NCI-H1930 (cell line): ENCODE measurements at regions not wholly inside any gene's neighbourhood (a gene's known extent, or its start where the extent isn't known, plus 50 kb on each side); places are given as distances from the start of the nearest gene placed in this dataset.

ENCODE experiments used
- DNase-seq, 2 experiments: peaks; one replicate each; lab custom pipeline; 2025; lab: John Stamatoyannopoulos, UW

DNA sequence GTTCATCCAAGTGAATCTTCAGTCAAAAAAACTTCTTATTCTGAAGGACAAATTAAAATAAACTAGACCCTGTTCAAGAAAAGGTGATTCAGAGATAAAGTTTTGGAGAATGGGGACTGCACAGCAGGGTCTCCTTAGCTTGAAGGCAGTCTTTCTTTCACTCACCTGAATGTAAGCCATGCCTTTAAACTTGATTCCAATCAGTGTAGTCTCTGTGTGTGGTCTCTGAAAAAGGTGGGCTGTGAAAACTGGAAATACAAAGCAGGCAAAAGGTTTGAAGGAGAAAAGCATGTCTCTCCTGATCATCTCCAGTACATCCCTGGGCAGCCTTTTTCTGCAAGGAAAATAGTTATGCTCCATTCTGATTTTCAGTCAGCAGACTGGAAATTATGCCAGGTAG lies 188.0 kb upstream of the SASH1 start:
- no peak for DNase-seq

DNA sequence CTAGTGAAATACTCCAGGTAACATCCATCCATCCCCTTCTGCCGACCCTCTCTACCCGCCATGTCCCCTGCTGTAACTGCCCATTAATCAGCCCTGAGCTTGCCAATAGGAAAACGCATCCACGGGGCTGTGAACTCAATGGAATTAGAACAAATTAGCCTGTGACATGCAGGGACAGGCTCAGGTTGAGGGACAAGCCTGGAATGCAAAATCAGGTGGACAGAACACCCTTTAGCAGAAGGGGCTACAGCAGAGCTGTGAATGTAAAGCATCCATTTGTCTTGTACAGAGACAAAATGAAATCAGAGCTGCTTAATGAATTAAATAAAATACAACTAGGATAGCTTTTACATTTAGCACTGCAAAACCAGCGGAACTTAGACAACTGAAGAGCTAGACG lies 187.3 kb upstream of the SASH1 start:
- no peak for DNase-seq

DNA sequence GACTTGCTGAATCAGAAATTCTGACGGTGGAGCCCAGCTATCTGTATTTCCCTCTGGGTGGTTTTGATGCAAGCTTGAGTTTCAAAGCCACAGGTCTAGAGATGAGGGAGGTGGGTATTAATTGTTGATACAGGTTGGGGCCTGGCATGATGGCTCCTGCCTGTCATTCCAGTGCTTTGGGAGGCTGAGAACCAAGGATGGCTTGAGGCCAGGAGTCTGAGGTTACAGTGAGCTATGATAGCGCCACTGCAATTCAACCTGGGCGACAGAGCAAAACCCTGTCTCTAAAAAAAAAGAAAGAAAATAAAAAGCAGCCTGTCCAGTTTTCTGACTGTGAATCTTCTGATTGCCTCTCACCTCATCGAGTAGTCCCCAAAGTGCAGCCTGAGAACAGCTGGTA lies 184.8 kb upstream of the SASH1 start:
- DNase-seq: no peak

DNA sequence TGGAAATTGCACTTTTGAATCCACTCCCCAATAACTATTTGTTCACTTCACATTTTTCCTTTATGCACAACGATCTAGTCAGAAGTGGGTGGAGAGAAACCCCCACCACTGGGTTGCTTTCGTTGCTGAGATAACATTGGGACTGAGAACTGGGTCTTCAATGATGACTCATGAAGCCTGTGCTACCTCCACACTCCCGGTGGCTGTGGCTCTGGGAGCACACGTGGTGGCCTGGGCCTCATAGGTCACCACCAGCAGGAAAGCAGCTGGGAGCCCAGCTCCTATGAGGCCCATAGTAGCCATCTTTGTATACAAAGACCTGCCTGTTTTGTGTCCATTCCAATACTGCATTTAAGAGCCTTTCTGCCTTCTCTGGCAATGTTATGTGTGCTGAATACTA lies 178.0 kb upstream of the SASH1 start:
- DNase-seq: no peak

DNA sequence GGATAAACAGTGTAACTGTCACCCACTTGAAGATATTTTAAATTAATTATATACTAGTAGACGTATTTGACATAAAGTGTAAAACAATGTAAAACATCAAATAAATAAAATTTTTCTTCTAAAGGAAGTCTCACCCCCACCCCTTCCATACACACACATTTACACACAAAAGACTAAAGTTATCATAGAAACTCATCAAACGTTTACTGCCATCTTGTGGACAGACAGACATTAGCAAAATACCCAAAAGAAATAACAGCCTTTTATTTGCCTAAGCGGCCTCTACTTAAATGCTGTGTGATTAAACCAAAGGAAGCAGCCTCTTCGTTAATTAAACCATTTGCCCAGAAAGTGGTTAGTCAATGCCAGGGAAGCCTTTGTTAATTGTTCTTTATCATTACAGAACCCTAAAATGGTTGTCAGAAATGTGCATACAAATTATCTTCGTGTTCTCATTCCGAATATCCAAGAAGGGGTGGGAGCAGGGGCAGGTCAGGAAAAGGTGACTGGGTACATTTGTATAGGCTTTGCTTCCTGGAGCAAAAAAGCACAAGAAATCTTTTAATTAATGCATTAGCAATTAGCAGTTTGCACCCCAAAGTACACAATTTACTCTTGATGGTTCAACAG lies 176.2 kb upstream of the SASH1 start:
- peak in 1 of 2 experiments; percentile 12 for DNase-seq

DNA sequence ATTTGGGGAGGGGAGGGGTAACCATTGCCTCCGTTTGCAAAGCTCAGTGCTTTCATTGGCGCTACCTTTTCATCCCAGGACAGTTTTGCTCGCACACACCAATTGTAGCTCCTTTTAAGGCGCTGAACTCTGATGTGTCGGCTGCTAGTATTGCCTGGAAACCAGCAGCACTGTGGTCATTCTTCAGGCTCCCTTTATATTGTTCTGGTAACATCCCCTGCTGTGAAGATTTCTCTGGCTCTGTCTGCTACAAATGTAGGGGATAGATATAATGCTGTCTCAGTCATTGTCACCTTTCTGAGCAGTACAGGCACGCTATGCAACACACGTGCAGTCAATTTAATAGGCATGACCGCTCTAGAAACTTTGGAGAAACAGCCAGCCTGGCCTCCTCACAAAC lies 172.9 kb upstream of the SASH1 start:
- no peak for DNase-seq

DNA sequence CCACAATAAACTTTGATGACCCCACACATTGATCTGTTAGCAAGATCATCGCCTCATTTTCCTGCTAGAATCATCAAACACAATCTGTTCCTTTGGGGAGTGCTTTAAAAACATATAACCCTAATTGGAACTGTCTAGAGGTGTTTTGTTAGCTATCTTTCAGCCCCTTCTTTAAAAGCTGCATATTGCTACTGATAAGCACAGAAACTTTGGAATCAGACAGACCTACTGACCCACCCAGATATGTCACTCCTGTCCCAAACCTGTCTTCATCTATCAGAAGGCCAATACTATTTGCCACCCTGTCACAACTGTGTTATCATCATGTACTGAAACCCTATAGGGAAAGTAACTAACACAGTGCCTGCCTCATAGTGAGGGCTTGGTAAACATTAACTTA lies 172.4 kb upstream of the SASH1 start:
- no peak for DNase-seq

DNA sequence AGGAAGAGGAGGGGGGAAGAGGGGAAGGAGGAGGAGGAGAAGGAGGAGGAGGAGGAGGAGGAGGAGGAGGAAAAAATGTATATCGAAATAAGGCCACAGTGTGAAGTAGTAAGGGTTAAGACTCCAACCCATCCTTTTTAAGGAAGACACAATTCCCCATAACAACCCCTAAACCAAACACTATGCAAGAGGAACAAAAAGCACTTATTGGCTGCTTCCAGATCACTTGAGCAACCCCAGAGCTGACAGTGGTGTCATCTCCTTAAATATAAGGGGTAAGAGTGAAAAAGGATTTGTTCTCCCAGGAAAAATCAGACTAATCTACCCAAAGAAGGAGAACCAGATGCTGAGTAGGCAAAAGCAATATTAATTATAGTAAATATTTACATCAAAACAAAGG lies 169.1 kb upstream of the SASH1 start:
- no peak for DNase-seq

DNA sequence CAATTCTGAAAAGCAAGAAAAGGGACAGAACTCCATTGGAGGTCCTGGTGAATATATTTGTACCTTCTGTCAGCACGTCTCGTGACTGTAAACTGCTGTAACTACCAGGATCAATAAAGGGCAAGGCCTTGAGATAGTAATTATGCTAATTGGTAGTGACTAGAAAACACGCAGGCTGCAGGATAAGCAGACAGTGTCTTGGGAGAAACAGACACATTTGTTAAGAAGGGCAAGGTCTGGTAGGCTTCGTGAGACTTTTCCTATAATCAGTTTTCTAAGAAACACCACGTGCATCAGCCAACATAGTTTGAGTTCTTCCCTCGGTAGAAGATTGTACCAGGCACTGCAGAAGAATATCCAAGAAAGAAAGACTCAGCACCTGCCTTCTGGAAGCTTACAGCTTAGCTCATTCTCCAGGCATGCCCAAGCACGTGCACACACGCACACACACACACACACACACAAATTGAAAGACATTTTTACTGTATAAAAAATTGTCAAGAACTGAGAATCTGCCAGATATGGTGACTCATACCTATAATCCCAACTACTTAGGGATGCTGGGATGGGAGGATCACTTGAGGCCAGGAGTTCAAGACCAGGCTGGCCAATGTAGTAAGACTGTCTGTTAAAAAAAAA lies 167.0 kb upstream of the SASH1 start:
- DNase-seq: no peak

DNA sequence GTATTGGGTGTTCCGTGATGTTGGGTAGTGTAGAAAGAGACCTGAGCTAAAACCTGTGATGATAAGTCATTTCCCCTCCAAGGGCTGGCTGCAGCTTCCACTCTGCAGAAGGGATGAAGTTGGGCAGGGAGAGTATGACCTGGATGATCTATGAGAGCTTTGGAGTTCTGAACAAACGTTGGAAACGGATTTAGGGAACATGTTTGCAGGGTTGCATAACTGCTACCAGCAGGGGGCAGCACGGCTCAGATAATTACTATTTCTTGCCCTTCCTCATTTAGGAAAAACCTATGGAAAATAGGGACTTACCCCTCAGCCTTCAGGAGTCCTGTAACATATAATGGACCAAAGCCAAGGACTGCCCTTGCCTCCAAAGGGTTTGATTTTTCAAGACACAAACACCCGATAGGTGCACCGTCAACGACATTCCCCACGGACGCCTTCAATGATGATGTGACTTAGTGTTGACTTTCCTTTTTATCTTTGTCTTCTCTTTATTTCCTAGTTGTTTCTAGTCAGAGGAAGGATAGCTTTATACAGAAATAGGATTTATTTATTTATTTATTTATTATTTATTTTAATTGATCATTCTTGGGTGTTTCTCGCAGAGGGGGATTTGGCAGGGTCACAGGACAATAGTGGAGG lies 164.9 kb upstream of the SASH1 start:
- no peak for DNase-seq

DNA sequence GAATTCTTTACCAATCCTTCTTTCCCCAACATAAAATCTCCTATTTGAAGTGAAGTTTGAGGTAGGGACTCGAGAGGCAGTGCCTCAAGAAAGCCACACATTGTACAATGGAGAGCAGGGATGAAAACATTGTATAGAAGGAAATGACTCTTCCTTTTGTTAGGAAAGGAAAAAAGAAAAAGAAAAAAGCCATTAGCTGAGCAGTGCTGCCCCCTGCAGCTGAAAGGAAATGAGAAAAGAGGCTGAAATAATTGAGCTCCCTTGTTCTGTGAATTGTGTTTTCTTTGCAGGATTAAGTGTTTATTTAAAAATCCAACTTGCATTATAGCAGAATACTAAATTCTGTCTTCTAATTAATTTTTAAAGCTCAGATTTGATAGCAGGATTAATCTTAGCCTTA lies 162.9 kb upstream of the SASH1 start:
- no peak for DNase-seq

DNA sequence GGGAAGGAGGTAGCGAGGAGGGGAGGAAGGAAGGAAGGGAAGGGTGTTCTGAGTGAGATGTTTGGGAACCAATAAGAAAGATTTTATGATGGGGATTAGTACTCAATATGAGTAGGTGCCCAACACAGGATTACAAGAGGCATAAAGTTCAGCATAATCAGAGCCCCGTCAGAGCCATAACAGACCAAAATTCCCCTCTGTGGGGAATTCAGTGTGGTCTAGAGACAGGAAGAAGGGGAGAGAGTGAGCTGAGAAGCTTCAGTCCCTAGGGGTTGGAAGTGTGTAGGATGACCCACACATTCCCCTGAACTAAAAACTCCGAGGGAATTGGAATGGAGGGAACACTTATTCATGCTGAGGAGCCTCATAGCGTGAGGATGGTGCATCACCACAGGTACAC lies 160.3 kb upstream of the SASH1 start:
- no peak for DNase-seq

DNA sequence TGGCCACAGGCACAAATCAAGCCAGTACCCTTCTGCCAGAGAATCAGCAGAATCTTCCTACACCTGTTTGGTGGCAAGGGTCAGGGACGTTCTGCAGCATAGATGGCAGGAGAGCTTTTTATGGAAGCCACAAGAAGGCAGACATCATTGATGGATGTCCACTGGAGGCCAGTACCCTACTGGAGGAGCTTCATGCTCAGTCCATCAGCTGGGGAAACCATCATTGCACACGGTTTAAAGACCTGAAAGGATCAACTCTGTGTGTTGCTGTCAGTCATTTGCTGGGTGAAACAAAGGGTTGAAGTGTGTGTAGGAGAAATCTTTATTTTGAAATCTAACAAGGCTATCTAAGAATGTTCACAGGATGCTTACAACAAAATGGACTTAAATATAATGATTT lies 158.9 kb upstream of the SASH1 start:
- DNase-seq: no peak

DNA sequence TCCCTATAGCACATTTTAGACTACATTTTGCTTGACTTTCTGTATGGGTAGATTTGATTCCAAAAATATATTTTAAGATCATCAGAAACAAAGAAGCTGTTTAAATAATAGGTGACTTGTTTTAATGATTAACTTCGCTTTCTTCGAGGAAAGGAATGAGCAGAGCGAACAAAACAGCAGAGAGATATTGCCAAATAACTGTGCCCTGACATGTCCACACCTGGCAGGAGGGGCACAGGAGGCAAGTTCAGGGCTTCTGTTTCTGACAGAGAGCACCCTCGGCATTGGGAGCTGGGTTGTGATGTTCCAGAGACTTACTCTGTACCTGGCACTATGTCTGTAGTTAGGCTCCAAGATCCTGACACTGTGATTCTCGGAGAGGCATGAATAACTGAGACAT lies 155.7 kb upstream of the SASH1 start:
- DNase-seq: no peak

DNA sequence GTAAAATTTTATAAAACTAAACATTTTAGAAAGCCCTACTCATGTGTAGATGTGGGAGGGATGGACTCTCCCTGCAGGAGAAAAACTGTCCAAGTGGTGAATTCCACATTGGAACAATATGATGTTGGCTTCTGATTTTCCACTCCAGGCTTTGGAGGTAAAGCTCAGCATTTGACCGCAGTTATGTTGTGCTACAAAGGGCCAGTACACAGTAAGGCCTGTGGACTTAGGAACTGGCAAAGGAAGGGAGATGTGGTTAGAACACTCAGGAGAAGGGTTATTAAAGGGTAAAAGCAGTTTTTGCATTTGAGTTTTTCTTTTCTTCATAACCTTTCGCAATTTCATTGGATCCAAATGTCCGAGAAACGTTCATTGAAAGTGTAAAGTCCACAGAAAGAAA lies 150.3 kb upstream of the SASH1 start:
- no peak for DNase-seq

DNA sequence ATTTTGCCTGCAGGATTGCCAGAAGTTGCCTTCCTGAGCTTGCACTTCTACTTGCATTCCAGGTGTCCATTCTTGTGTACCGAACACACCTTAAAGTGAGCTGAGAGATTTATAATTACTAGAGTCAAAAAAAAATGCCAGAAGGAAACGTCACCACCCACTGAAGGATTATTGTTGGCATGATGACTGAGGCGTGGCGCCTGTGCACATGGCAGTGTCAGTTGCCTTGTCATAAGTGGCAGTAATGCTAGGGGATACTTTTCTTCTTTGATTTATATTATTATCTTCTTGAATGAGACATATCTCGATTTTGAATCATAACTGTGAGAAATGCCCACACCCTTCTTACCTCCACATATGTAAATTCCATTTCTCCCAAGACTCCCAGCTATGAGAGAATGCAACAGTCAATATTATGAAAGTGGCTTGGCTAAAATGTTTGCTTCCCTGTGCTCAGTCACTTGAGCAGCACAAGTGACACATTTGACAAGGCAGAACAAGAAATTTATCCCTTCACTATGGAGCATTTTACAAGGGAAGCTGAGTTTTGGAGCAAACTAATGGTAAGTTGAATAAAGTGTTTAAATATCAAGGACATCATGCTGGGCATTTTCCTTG lies 149.5 kb upstream of the SASH1 start:
- DNase-seq: no peak

DNA sequence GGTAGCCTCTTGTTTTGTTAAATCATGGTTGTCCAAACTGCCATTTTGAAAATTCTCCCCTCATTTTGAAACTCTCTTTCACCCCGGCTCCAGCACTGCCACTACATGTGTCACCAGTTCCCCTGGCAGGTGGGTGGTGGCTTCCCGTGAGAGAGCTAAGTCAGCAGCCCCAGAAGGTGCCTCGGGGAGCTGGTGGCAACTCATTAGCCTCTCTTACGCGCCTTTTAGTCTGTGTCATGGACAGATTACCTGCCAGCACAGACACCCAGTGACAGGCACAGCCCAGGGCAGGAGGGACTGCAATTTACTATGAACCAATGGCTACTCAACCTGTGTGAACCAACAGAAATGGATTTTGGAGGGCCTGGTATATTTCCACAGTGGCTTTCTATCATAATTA lies 147.1 kb upstream of the SASH1 start:
- DNase-seq: no peak

DNA sequence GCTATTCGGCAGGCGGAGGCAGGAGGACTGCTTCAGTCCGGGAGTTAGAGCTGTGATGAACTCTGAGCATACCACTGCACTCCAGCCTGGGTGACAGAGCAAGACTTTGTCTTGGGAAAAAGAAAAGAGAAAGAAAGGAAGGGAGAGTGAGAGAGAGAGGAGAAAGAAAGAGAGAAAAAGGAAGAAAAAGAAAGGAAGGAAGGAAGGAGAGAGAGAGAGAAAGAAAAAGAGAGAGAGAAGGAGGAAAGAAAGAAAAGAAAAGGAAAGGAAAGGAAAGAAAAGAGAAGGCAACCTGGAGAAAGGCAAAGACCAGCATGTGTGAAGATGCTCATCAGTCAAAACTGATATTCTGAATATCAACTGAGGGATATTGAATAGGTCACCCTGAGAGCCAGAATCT lies 143.1 kb upstream of the SASH1 start:
- no peak for DNase-seq

DNA sequence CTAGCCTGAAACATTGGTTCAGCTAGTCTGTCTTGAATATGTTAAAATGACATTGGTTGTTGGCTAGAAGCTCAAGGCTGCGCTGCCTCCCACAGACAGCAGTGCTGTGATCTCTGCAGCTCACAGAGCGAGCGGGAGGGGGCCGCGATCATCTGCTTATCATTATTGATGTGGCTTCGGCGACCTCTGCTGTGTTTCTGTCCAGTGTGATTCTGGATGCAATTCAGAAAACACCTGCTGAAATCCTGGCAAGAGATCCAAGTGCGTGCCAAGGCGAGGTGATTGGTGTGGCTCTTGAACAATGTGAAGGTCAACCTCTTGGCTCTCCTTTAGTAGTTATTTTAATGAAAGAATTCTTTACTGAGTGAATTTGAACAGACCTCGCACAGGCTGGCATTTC lies 142.3 kb upstream of the SASH1 start:
- no peak for DNase-seq

DNA sequence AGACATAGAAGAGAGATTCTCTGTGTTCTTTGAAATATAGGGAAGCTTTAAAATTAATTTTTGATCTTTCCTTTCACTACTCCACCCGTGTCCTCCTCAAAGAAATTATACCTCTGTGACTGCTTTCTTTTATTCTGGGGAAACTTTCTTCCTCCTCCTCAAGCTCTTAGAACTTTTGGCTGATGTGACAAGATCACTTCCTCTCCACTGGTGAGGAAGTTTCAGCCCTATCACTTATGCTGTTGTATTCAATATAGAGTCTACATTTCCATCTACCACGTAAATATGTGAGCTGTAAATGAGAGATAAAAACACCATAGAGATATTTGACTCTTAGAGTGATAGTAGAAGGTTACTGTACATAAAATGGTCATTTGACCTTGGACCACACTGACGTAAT lies 141.9 kb upstream of the SASH1 start:
- DNase-seq: no peak

DNA sequence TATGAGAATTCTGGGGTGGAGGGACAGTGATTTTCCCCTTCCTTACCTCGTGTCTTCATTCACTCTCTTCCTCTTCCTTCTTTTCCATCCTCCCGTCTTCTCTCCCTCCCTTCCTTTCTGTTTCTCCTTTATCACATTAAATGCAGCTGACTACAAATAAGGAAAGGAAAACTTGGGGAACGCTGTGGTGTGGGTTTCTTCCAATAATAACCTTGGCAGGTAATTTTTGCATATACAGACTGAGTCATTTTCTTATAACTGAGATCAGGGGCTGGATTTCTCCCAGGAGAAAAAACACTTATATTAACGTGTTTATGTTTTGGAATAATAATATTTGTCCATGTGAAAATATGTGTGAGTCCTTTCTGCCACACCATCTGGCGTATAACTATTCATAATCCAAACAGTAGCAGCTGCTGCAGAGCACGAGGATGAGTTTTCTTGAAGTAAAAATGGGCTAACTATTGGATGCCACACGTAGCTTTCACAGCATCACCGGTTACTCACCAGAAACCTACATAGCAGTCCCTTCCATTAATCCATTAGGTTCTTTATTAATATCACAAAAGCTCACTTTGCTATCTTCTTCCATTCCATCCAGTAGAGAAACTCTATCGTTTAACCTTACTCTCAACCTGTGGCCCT lies 139.2 kb upstream of the SASH1 start:
- DNase-seq: no peak

DNA sequence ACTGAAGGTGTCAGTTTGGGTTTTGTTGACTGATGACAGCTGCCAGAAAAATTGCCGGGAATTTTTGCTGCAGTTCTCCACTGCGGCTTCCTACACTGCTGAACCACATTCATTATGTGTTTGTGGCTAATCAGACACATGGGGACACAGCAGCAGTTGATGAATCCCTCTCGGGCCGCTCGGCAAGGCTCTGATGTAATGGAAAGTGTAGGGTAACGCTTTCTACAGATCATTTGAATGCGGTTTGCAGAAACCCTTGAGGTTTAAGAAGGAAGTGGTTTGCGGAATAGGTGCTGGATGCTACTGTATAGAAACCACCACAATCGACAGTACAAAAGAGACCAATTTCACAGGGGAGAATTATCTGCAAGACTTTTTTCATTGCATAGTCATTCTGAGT lies 138.7 kb upstream of the SASH1 start:
- DNase-seq: no peak

DNA sequence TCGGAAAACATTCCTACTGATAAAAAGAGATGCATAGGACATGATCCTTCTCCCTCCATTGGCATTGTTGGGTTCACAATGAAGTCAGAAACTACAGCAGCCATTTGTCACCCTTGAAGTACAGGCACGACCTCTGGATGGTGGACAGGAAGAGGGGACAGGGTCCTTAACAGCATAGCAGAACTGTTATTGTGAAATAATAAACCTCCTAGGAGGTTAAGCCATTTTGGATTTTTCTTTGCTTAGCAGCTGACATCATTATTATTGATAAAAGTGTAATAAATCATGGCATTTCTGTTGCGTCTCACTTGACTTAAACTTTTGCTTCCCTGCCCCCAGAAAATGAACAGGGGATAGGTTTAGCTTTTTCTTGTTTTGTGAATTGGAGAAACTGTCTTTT lies 134.3 kb upstream of the SASH1 start:
- no peak for DNase-seq
